ENCODE measurements at regions not wholly inside any gene's neighbourhood (a gene's known extent, or its start where the extent isn't known, plus 50 kb on each side); places are given as distances from the start of the nearest gene placed in this dataset.

GRCh38 chr7:156105337-156106106 lies 293.3 kb upstream of the SHH start:
- no peak for DNase-seq

- DNase-seq: no peak
Observed at GRCh38 chr7:156104501-156105336, 292.5 kb upstream of the SHH start.

DNA sequence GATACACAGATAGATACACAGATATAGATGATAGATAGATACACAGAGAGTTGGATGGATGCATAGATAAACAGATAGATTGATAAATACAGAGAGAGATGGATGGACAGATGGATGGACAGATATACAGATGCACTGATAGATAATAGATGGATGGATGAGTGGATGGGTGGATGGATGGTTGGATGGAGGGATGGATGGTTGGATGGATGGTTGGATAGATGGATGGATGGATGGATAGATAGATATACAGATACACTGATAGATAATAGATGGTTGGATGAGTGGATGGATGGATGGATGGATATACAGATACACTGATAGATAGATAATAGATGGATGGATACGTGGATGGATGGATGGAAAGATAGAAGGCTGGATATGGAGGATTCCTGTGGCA lies 290.0 kb upstream of the SHH start:
- DNase-seq: no peak

- no peak for DNase-seq
Observed at GRCh38 chr7:156101355-156101754, 289.1 kb upstream of the SHH start.

GRCh38 chr7:156100086-156100485 lies 287.8 kb upstream of the SHH start:
- DNase-seq: no peak

- DNase-seq: no peak
Observed at GRCh38 chr7:156099085-156099484, 286.8 kb upstream of the SHH start.

DNA sequence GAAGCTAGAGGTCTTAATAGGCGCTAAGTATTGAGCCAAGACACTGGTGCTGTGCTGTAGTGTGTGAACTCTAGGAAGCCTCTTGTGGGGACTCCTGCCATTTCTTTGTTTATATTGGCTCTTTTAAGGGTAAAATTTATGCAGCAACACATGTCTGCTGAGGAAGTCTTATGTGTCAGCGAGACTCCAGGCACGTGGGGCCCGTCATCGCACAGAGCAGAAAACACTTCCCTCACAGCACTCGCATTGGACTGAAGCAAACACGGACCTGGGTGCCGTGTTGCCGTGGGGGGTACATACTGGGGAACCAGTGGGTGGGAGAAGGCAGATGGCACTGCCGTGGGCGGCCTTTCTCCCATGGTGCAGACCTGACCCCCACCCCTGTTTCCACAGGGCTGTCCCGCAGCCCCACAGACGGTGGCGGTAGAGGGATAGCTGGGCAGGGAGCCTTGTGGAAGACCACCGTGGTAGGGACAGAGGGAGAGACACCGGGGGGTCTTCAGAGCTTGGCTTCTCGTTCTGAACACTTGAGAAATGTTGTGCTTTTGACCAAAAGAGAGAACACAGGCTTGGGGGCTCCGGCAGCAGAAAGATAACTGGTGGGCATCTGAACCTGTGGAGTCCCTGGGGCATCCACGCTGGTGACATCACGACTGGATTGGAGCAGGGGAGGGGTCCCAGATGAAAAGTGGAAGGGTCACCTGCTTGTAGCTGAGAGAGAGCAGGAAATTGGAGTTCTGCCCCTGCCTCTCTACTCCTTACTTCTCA lies 284.7 kb upstream of the SHH start:
- no peak for DNase-seq

- DNase-seq: no peak
Observed at GRCh38 chr7:156095908-156096539, 283.8 kb upstream of the SHH start.

GRCh38 chr7:156094350-156095146 lies 282.3 kb upstream of the SHH start:
- no peak for DNase-seq

GRCh38 chr7:156092307-156092706 lies 280.0 kb upstream of the SHH start:
- no peak for DNase-seq

GRCh38 chr7:156091519-156092080 lies 279.3 kb upstream of the SHH start:
- DNase-seq: no peak

DNA sequence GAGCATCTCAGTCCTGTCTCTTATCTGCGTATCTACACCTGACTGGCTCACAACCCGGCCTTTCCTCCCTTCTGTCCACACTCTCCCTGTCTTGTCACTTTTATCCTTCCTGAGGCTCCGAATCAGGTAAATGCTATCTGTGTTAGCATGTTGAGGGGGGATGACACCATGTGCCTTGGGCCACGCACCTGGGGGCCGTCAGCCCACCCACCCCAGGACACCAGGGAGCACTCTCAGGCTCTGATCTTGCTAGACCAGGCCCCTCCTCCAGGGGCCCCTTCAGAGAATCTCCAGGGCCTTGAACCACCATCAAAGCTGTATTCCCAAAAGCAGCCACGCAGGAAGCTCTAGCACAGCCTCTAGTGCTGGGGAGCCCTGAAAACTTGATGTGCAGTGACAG lies 278.7 kb upstream of the SHH start:
- no peak for DNase-seq

DNA sequence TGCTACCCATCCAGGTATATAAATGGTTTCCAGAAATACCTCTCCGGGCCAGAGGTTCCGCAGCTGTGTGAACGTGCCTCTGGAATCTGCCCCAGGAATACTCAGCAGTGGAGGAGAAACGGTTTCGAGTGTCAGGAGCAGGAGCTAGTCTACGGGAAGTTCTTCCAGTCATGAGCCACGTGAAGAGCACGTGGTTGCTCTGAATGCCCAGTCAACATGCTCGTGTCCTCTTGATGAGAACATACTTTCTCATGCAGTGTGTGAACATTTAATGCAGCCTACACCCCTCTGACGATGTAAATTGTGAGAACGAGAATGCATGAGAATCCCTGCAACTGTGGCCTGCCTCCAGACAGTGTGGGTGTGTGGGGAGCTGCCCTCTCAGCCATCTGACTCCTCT lies 277.0 kb upstream of the SHH start:
- no peak for DNase-seq

GRCh38 chr7:156088115-156088514 lies 275.9 kb upstream of the SHH start:
- no peak for DNase-seq

GRCh38 chr7:156082048-156083040 lies 270.1 kb upstream of the SHH start:
- DNase-seq: no peak

DNA sequence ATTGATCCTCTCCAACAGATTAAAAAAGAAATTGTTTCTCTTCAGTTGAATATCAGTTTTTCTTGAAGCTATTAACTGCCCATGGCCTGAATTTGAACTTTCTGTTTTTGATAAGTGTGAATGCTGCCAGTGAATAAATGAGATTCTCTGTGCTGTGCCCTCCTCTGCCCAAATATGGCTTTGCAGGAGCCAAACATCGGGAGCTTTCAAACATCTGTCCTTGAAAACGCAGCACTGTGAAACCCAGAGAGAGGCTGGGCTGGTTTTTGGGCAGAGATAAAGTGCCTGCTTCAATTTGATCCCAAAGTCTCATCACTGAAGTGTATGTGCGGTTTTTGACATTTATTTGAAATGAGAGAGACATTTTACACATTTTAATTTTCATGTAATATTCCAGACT lies 268.3 kb upstream of the SHH start:
- no peak for DNase-seq

DNA sequence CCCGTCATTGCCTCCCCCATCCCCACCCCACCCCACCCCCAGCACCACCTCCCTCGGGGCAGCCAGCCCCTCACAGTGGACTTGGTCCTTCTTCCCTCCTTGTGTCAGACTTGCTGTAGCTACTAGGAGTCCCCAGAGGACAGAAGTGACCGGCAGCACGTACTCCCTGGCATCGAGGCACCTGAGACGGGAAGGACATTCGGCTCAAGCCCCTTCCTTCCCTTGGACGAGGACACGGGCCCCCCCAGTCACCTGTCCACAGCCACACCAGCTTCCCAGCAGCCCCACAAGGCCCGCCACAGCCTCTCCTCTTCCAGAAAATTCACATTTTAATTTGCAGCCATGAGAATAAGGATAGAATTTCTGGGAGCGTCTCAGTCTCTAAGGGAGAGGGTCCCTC lies 267.8 kb upstream of the SHH start:
- DNase-seq: no peak

DNA sequence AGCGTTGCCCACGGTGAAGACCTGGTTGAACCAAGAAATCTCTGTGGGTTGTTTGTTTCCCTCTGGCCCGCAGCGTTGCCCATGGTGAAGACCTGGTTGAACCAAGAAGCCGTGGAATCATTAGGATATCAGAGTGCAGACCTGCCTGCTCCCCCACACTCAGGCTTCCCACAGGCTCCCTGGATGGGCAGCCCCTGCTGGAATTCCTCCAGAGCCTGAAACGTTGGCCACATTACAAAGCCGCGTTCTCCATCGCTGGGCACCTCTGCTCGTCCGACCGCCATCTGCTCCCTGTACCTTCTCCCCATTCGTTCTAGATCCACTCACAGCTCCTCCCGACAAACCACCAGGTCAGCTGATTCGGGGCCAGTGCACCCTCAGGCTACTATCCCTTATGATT lies 266.9 kb upstream of the SHH start:
- DNase-seq: no peak

- DNase-seq: no peak
Observed at GRCh38 chr7:156074982-156075615, 262.8 kb upstream of the SHH start.
